ENCODE measurements at regions not wholly inside any gene's neighbourhood (a gene's known extent, or its start where the extent isn't known, plus 50 kb on each side); places are given as distances from the start of the nearest gene placed in this dataset.

GRCh38 chr5:116935561-116936162, 361.0 kb upstream of the SEMA6A start:
- TF ChIP-seq CTCF (IDR thresholded peaks at IDR 0.05), result no peak
- Mint-ChIP-seq H3K27ac (no peak overlapping the region), H3K36me3 (no peaks in the 10 kb centered on the region), H3K4me1 (no peaks in the 10 kb centered on the region), H3K9me3 (no peaks in the 10 kb centered on the region), H3K27me3 (ENCODE audit: low read depth in 2 of 2) (no peaks in the 10 kb centered on the region), H3K4me3 (no peak overlapping the region)
- no peaks in the 10 kb centered on the region for H3K4me1 ChIP-seq (ENCODE audit: control insufficient read depth, insufficient read depth, low read length)
- no peak for ATAC-seq
- H3K36me3 ChIP-seq (ENCODE audit: control insufficient read depth, insufficient read depth, low read length), result no peaks in the 10 kb centered on the region
- no peak overlapping the region for H3K4me3 ChIP-seq (ENCODE audit: low read length)
- DNase-seq, result no peak
- no peak overlapping the region for H3K27ac ChIP-seq (ENCODE audit: low read length)
- H3K27me3 ChIP-seq (ENCODE audit: control insufficient read depth, insufficient read depth, low read length), result no peaks in the 10 kb centered on the region
- 88% methylated on average over 2 of the region's 2 CpGs for WGBS (ENCODE audit: insufficient coverage)
- intact Hi-C loops (cut with micrococcal nuclease), result no loop called here
- no peaks in the 10 kb centered on the region for H3K9me3 ChIP-seq (ENCODE audit: control insufficient read depth, insufficient read depth, low read length)

GRCh38 chr5:116930616-116931015, 356.0 kb upstream of the SEMA6A start:
- Histone ChIP-seq H3K27me3 (ENCODE audit: control insufficient read depth, insufficient read depth, low read length) (no peaks in the 10 kb centered on the region), H3K4me3 (ENCODE audit: low read length) (no peak overlapping the region), H3K27ac (ENCODE audit: low read length) (no peak overlapping the region), H3K9me3 (ENCODE audit: control insufficient read depth, insufficient read depth, low read length) (no peaks in the 10 kb centered on the region), H3K36me3 (ENCODE audit: control insufficient read depth, insufficient read depth, low read length) (no peaks in the 10 kb centered on the region), H3K4me1 (ENCODE audit: control insufficient read depth, insufficient read depth, low read length) (no peaks in the 10 kb centered on the region)
- H3K4me1 Mint-ChIP-seq, result no peaks in the 10 kb centered on the region
- no peak overlapping the region for H3K4me3 Mint-ChIP-seq
- DNase-seq, result no peak
- H3K27me3 Mint-ChIP-seq (ENCODE audit: low read depth in 2 of 2), result no peaks in the 10 kb centered on the region
- no peak for ATAC-seq
- H3K27ac Mint-ChIP-seq, result no peak overlapping the region
- no peak for TF ChIP-seq CTCF (IDR thresholded peaks at IDR 0.05)
- intact Hi-C loops (cut with micrococcal nuclease), result no loop called here
- H3K9me3 Mint-ChIP-seq, result peaks cover 3 to 8% of the 10 kb centered on the region in 2 donors
- 100% methylated on average over 1 of the region's 1 CpG for WGBS (ENCODE audit: insufficient coverage)
- H3K36me3 Mint-ChIP-seq, result no peaks in the 10 kb centered on the region

- Histone ChIP-seq H3K9me3 (ENCODE audit: control insufficient read depth, insufficient read depth, low read length) (no peaks in the 10 kb centered on the region), H3K36me3 (ENCODE audit: control insufficient read depth, insufficient read depth, low read length) (no peaks in the 10 kb centered on the region), H3K4me3 (ENCODE audit: low read length) (no peak overlapping the region), H3K4me1 (ENCODE audit: control insufficient read depth, insufficient read depth, low read length) (no peaks in the 10 kb centered on the region), H3K27ac (ENCODE audit: low read length) (no peak overlapping the region), H3K27me3 (ENCODE audit: control insufficient read depth, insufficient read depth, low read length) (no peaks in the 10 kb centered on the region)
- ATAC-seq, result no peak
- Mint-ChIP-seq H3K27me3 (ENCODE audit: low read depth in 2 of 2) (no peaks in the 10 kb centered on the region), H3K9me3 (peaks cover 0 to 2% of the 10 kb centered on the region in 2 donors), H3K4me3 (no peak overlapping the region), H3K27ac (no peak overlapping the region), H3K36me3 (no peaks in the 10 kb centered on the region), H3K4me1 (no peaks in the 10 kb centered on the region)
- no peak for TF ChIP-seq CTCF (IDR thresholded peaks at IDR 0.05)
- no peak for DNase-seq
- intact Hi-C loops (cut with micrococcal nuclease), result no loop called here
- WGBS (ENCODE audit: insufficient coverage), result 100% methylated on average over 2 of the region's 2 CpGs
These were observed 348.7 kb upstream of the SEMA6A start for GRCh38 chr5:116923344-116923743.

- no peaks in the 10 kb centered on the region for H3K36me3 Mint-ChIP-seq
- no peaks in the 10 kb centered on the region for H3K36me3 ChIP-seq (ENCODE audit: control insufficient read depth, insufficient read depth, low read length)
- no peaks in the 10 kb centered on the region for H3K27me3 Mint-ChIP-seq (ENCODE audit: low read depth in 2 of 2)
- DNase-seq (no peak), ATAC-seq (no peak)
- TF ChIP-seq CTCF (IDR thresholded peaks at IDR 0.05), result no peak
- H3K27ac Mint-ChIP-seq, result no peak overlapping the region
- H3K27ac ChIP-seq (ENCODE audit: low read length), result no peak overlapping the region
- H3K9me3 Mint-ChIP-seq, result peaks cover 0 to 2% of the 10 kb centered on the region in 2 donors
- intact Hi-C loops (cut with micrococcal nuclease), result no loop called here
- H3K4me1 ChIP-seq (ENCODE audit: control insufficient read depth, insufficient read depth, low read length), result no peaks in the 10 kb centered on the region
- H3K4me3 Mint-ChIP-seq, result no peak overlapping the region
- no peaks in the 10 kb centered on the region for H3K27me3 ChIP-seq (ENCODE audit: control insufficient read depth, insufficient read depth, low read length)
- no peaks in the 10 kb centered on the region for H3K4me1 Mint-ChIP-seq
- H3K9me3 ChIP-seq (ENCODE audit: control insufficient read depth, insufficient read depth, low read length), result no peaks in the 10 kb centered on the region
- no peak overlapping the region for H3K4me3 ChIP-seq (ENCODE audit: low read length)
These were observed 347.9 kb upstream of the SEMA6A start for GRCh38 chr5:116922532-116922931.
